ENCODE measurements at regions not wholly inside any gene's neighbourhood (a gene's known extent, or its start where the extent isn't known, plus 50 kb on each side); places are given as distances from the start of the nearest gene placed in this dataset.
A peak's percentile ranks its signal among the peaks of the same experiment; 100 is the strongest.
"Not testable (repeated sequence)": the region's sequence is repeated elsewhere in the genome, so short reads cannot be mapped to it uniquely, and the experiment has no call there.

DNA sequence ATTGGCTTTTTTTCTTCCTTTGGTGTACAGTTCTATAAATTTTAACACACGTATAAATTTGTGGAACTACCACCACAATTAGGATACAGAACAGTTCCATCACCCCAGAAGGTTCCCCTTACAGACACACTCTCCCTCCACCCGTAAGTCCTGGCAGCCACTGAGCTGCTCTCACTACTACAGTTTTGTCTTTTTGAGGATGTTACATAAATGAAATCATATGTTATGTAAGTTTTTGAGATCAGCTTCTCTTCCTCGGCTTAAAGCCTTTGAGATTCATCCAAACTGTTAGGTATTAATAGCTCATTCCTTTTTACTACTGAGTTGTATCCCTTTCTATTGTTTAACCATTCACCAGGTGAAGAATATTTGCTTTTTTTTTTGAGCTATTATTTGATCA lies 74.3 kb upstream of the SLC24A4 start:
- Histone ChIP-seq H3K4me3 (ENCODE audit: low read length in 2 of 2) (no peak overlapping the region), H3K9me3 (ENCODE audit: control insufficient read depth in 2 of 2, low read length in 2 of 2) (peaks cover 3% of the 10 kb centered on the region in 2 donors), H3K27ac (ENCODE audit: low read depth in 2 of 2, low read length in 2 of 2) (no peak overlapping the region), H3K27me3 (ENCODE audit: control insufficient read depth in 2 of 2, insufficient read depth in 2 of 2, low read length in 2 of 2) (peaks cover 4 to 6% of the 10 kb centered on the region in 2 donors), H3K4me1 (ENCODE audit: control insufficient read depth in 2 of 2, insufficient read depth in 2 of 2, low read length in 2 of 2) (no peaks in the 10 kb centered on the region), H3K36me3 (ENCODE audit: control insufficient read depth in 2 of 2, insufficient read depth in 2 of 2, low read length in 2 of 2) (no peaks in the 10 kb centered on the region), H3K9ac (ENCODE audit: low read depth in 1 of 2, low read length in 2 of 2) (no peak overlapping the region)

DNA sequence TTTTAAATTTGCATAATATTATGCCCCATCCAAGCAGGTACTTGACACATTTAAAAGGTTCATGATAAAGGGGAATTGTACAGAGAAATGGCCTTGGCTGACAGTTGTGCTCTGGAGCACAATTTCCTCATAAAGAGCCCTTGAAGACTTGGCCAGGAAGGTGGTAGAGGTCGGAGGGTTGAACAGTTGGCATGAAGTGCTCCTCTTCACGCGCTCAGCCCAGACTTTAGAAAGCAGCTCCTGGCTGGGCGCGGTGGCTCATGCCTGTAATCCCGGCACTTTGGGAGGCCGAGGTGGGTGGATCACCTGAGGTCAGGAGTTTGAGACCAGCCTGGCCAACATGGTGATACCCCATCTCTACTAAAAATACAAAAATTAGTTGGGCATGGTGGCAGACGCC lies 72.6 kb upstream of the SLC24A4 start:
- H3K9me3 ChIP-seq (ENCODE audit: control insufficient read depth in 2 of 2, low read length in 2 of 2); H3K27me3 ChIP-seq (ENCODE audit: control insufficient read depth in 2 of 2, insufficient read depth in 2 of 2, low read length in 2 of 2); H3K27ac ChIP-seq (ENCODE audit: low read depth in 2 of 2, low read length in 2 of 2); H3K9ac ChIP-seq (ENCODE audit: low read depth in 1 of 2, low read length in 2 of 2); H3K36me3 ChIP-seq (ENCODE audit: control insufficient read depth in 2 of 2, insufficient read depth in 2 of 2, low read length in 2 of 2); H3K4me3 ChIP-seq (ENCODE audit: low read length in 2 of 2); H3K4me1 ChIP-seq (ENCODE audit: control insufficient read depth in 2 of 2, insufficient read depth in 2 of 2, low read length in 2 of 2): not testable (repeated sequence)

DNA sequence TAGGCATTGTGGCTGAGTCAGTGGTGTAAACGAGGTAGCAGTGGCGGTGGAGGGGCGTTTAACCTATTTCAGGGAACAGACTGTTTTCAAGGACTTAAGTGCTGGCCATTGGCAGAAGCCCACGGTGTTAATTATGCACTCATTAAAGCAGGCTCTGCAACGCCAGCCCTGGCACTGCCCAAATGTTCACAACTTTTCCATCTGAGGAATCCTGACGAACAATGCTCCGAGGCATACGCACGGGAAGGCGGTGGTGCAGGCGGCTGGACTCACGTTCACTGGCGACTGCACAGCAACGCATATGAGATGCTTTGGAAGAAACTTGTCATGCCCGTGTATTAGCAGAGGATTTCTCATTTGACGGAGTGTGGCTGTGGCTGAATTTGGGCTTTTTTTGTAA lies 70.6 kb upstream of the SLC24A4 start:
- H3K27me3 ChIP-seq (ENCODE audit: control insufficient read depth in 2 of 2, insufficient read depth in 2 of 2, low read length in 2 of 2) = peaks cover 6 to 12% of the 10 kb centered on the region in 2 donors
- no peak overlapping the region for H3K27ac ChIP-seq (ENCODE audit: low read depth in 2 of 2, low read length in 2 of 2)
- no peaks in the 10 kb centered on the region for H3K4me1 ChIP-seq (ENCODE audit: control insufficient read depth in 2 of 2, insufficient read depth in 2 of 2, low read length in 2 of 2)
- H3K36me3 ChIP-seq (ENCODE audit: control insufficient read depth in 2 of 2, insufficient read depth in 2 of 2, low read length in 2 of 2) = no peaks in the 10 kb centered on the region
- no peaks in the 10 kb centered on the region for H3K9me3 ChIP-seq (ENCODE audit: control insufficient read depth in 2 of 2, low read length in 2 of 2)
- H3K4me3 ChIP-seq (ENCODE audit: low read length in 2 of 2) = no peak overlapping the region
- no peak overlapping the region for H3K9ac ChIP-seq (ENCODE audit: low read depth in 1 of 2, low read length in 2 of 2)

DNA sequence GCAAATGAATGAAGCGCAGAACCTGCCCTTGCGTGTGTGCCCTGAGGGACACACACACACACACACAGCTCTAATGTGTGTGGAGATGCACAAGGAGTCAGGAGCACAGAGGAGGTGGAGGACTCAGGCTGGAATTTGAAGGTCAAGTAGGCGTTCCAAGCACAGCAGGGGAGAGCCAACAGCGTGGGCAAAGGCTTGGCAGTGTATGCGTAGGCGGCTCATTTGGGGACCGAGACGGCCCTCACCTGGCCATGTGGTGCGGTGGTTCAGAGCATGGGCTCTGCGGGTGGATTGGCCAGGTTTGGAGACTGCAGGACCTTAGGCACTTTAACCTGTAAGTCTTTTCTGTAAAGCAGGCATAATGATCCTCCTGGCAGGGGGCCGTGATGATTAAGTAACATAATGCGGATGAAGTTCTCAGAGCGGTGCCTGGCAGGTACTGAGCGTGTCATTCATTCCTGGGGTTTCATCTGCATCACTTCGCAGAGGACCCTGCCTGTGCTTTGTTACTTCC lies 69.5 kb upstream of the SLC24A4 start:
- H3K9ac ChIP-seq (ENCODE audit: low read depth in 1 of 2, low read length in 2 of 2) = no peak overlapping the region
- H3K36me3 ChIP-seq (ENCODE audit: control insufficient read depth in 2 of 2, insufficient read depth in 2 of 2, low read length in 2 of 2) = no peaks in the 10 kb centered on the region
- H3K27ac ChIP-seq (ENCODE audit: low read depth in 2 of 2, low read length in 2 of 2) = no peak overlapping the region
- H3K27me3 ChIP-seq (ENCODE audit: control insufficient read depth in 2 of 2, insufficient read depth in 2 of 2, low read length in 2 of 2) = peaks cover 6 to 12% of the 10 kb centered on the region in 2 donors
- no peaks in the 10 kb centered on the region for H3K4me1 ChIP-seq (ENCODE audit: control insufficient read depth in 2 of 2, insufficient read depth in 2 of 2, low read length in 2 of 2)
- H3K4me3 ChIP-seq (ENCODE audit: low read length in 2 of 2) = no peak overlapping the region
- no peaks in the 10 kb centered on the region for H3K9me3 ChIP-seq (ENCODE audit: control insufficient read depth in 2 of 2, low read length in 2 of 2)

DNA sequence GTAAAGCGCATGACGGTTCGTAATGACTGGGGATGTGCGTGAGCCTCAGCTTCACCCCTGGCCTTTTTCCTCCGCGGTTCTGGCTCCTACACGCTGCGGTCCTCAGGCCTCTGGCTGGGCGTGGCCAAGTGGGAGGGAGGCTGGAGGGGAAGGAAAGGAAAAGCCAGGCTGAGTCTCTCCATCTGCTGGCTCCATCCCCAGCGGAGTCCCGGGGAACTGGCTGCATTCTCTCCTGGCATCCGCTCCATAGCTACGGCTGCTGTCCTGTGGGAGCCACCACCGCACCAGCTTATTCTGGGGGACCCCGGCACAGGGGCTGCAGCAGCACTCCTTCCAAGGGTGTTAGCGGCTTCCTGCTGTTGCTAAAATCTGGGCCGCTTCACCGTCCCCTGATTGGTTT lies 68.2 kb upstream of the SLC24A4 start:
- Histone ChIP-seq H3K9me3 (ENCODE audit: control insufficient read depth in 2 of 2, low read length in 2 of 2) (no peaks in the 10 kb centered on the region), H3K4me3 (ENCODE audit: low read length in 2 of 2) (no peak overlapping the region), H3K4me1 (ENCODE audit: control insufficient read depth in 2 of 2, insufficient read depth in 2 of 2, low read length in 2 of 2) (no peaks in the 10 kb centered on the region), H3K9ac (ENCODE audit: low read depth in 1 of 2, low read length in 2 of 2) (no peak overlapping the region), H3K36me3 (ENCODE audit: control insufficient read depth in 2 of 2, insufficient read depth in 2 of 2, low read length in 2 of 2) (no peaks in the 10 kb centered on the region), H3K27me3 (ENCODE audit: control insufficient read depth in 2 of 2, insufficient read depth in 2 of 2, low read length in 2 of 2) (peaks cover 6 to 12% of the 10 kb centered on the region in 2 donors), H3K27ac (ENCODE audit: low read depth in 2 of 2, low read length in 2 of 2) (peak overlapping the region in 1 of 2 donors; percentile 16)

DNA sequence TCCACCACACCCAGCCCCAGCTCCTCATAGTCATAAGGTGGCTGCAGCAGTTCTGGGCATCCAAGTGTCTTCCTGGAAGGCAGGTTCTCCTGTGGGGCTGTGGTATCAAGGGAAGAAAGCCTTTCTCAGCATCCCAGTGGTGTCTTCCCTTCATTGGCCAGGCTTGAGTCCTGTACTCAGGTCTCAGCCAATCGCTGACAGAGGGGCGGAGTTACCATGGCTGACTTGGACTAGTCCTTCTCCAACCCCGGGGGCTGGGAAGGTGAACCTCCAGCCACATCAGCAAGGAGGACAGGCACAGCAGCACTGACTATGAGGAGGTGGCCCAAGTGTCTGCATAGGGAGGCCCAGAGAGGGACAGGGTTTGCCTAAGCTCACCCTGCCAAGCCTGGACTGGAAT lies 64.0 kb upstream of the SLC24A4 start:
- Histone ChIP-seq H3K27me3 (ENCODE audit: control insufficient read depth in 2 of 2, insufficient read depth in 2 of 2, low read length in 2 of 2) (peaks cover 0 to 8% of the 10 kb centered on the region in 2 donors), H3K36me3 (ENCODE audit: control insufficient read depth in 2 of 2, insufficient read depth in 2 of 2, low read length in 2 of 2) (no peaks in the 10 kb centered on the region), H3K27ac (ENCODE audit: low read depth in 2 of 2, low read length in 2 of 2) (no peak overlapping the region), H3K4me3 (ENCODE audit: low read length in 2 of 2) (no peak overlapping the region), H3K4me1 (ENCODE audit: control insufficient read depth in 2 of 2, insufficient read depth in 2 of 2, low read length in 2 of 2) (no peaks in the 10 kb centered on the region), H3K9me3 (ENCODE audit: control insufficient read depth in 2 of 2, low read length in 2 of 2) (no peaks in the 10 kb centered on the region), H3K9ac (ENCODE audit: low read depth in 1 of 2, low read length in 2 of 2) (no peak overlapping the region)

DNA sequence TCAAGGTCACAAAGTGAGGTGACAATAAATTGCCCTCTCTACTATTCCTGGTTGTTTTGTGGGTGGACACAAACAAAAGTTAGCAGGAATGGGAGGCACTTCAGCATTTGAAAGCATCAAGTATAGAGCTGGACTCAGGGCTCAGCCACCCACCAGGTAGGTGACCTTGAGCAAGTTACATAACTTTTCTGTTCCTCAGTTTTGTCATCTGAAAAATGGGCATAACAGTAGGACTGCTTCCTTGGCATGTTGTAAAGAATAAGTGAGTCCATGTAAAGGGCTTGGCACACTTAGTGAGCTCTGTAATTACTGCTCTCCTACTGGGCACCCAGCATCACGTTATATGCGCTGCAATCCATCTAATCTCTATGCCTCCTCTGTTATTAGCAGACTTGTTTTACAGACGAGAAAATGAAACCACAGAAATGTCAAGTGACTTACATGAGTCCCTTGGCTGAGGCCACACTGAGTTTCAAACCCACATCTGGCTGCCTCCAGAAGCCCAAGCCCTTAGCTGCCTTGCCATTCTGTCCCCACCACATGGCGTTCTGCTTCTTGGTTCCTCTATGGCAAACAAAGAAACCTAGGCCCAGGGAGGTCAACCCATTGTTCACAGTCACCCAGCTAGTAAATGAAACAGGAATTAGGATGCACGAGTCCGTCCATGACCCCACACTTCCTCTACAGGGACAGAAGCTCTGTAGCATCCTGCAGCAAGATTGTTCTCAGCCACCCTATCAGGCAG lies 63.2 kb upstream of the SLC24A4 start:
- no peak overlapping the region for H3K9ac ChIP-seq (ENCODE audit: low read depth in 1 of 2, low read length in 2 of 2)
- H3K9me3 ChIP-seq (ENCODE audit: control insufficient read depth in 2 of 2, low read length in 2 of 2) = no peaks in the 10 kb centered on the region
- H3K36me3 ChIP-seq (ENCODE audit: control insufficient read depth in 2 of 2, insufficient read depth in 2 of 2, low read length in 2 of 2) = no peaks in the 10 kb centered on the region
- H3K27ac ChIP-seq (ENCODE audit: low read depth in 2 of 2, low read length in 2 of 2) = no peak overlapping the region
- H3K4me1 ChIP-seq (ENCODE audit: control insufficient read depth in 2 of 2, insufficient read depth in 2 of 2, low read length in 2 of 2) = no peaks in the 10 kb centered on the region
- peaks cover 0 to 6% of the 10 kb centered on the region in 2 donors for H3K27me3 ChIP-seq (ENCODE audit: control insufficient read depth in 2 of 2, insufficient read depth in 2 of 2, low read length in 2 of 2)
- H3K4me3 ChIP-seq (ENCODE audit: low read length in 2 of 2) = no peak overlapping the region

DNA sequence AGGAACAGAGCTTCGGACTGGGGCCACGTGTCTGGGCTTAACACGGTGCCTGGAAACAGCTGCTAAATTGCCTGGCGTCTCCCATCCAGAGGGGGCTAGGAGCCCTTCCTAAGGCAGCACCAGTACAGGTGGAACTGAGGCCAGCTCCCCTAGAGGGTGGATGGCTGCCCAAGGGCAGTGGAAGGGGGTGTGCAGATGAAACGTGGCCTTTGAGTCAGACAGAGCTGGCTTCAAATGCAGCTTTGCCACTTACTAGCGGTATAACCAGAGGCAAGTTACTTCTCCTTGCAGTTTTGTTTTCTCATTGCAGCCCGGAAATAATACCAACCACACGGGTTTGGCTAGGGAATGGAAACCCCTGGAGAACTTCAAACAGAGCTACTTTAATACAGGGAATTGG lies 59.3 kb upstream of the SLC24A4 start:
- Histone ChIP-seq H3K4me1 (ENCODE audit: control insufficient read depth in 2 of 2, insufficient read depth in 2 of 2, low read length in 2 of 2) (no peaks in the 10 kb centered on the region), H3K9ac (ENCODE audit: low read depth in 1 of 2, low read length in 2 of 2) (no peak overlapping the region), H3K9me3 (ENCODE audit: control insufficient read depth in 2 of 2, low read length in 2 of 2) (no peaks in the 10 kb centered on the region), H3K27ac (ENCODE audit: low read depth in 2 of 2, low read length in 2 of 2) (no peak overlapping the region), H3K36me3 (ENCODE audit: control insufficient read depth in 2 of 2, insufficient read depth in 2 of 2, low read length in 2 of 2) (no peaks in the 10 kb centered on the region), H3K27me3 (ENCODE audit: control insufficient read depth in 2 of 2, insufficient read depth in 2 of 2, low read length in 2 of 2) (no peaks in the 10 kb centered on the region), H3K4me3 (ENCODE audit: low read length in 2 of 2) (no peak overlapping the region)

DNA sequence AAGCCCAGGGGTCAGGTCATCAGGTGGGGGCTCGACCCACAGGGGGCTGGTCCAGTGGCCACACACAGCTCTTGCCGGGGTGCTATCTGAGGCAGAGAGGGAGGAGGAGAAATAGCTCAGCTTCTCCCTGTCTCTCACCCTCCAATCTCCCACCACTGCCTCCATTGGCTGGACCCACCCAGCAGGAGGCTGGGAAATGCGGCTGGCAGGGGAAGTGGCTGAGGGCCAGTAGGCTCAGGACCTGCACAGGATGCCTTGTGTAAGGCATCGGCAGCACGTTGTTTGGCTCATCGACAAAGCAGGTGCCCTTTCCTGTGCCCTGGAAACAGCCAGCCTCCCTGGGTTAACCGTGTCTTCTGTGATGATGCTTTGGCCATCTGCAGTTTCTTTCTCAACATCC lies 58.8 kb upstream of the SLC24A4 start:
- Histone ChIP-seq H3K4me1 (ENCODE audit: control insufficient read depth in 2 of 2, insufficient read depth in 2 of 2, low read length in 2 of 2) (no peaks in the 10 kb centered on the region), H3K9ac (ENCODE audit: low read depth in 1 of 2, low read length in 2 of 2) (no peak overlapping the region), H3K9me3 (ENCODE audit: control insufficient read depth in 2 of 2, low read length in 2 of 2) (no peaks in the 10 kb centered on the region), H3K27me3 (ENCODE audit: control insufficient read depth in 2 of 2, insufficient read depth in 2 of 2, low read length in 2 of 2) (no peaks in the 10 kb centered on the region), H3K4me3 (ENCODE audit: low read length in 2 of 2) (no peak overlapping the region), H3K27ac (ENCODE audit: low read depth in 2 of 2, low read length in 2 of 2) (no peak overlapping the region), H3K36me3 (ENCODE audit: control insufficient read depth in 2 of 2, insufficient read depth in 2 of 2, low read length in 2 of 2) (no peaks in the 10 kb centered on the region)

DNA sequence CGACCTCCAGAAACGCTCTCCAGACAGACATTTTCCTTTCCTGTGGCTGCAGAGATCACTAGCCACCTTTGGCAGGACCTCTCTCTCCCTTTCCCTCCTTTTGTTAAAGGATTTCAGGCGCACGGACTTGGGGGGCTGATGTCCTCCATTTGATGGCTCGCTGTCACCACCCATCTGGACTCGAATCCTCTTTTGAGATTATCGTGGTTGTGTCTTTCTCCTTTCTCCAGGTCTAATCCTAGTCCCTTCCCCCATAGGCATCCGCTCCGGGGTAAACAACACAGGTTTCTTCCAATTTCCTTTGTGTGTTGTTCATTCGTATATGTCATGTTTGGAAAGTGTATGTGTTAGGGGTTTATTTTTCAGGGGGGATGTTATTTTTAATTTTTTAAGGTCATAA lies 56.7 kb upstream of the SLC24A4 start:
- Histone ChIP-seq H3K4me3 (ENCODE audit: low read length in 2 of 2) (no peak overlapping the region), H3K36me3 (ENCODE audit: control insufficient read depth in 2 of 2, insufficient read depth in 2 of 2, low read length in 2 of 2) (no peaks in the 10 kb centered on the region), H3K9ac (ENCODE audit: low read depth in 1 of 2, low read length in 2 of 2) (no peak overlapping the region), H3K27me3 (ENCODE audit: control insufficient read depth in 2 of 2, insufficient read depth in 2 of 2, low read length in 2 of 2) (no peaks in the 10 kb centered on the region), H3K27ac (ENCODE audit: low read depth in 2 of 2, low read length in 2 of 2) (no peak overlapping the region), H3K9me3 (ENCODE audit: control insufficient read depth in 2 of 2, low read length in 2 of 2) (no peaks in the 10 kb centered on the region), H3K4me1 (ENCODE audit: control insufficient read depth in 2 of 2, insufficient read depth in 2 of 2, low read length in 2 of 2) (no peaks in the 10 kb centered on the region)
